Fibroblast of peridontal ligament (primary cell): ENCODE measurements at regions not wholly inside any gene's neighbourhood (a gene's known extent, or its start where the extent isn't known, plus 50 kb on each side); places are given as distances from the start of the nearest gene placed in this dataset.

Experiments used
- DNase-seq: peaks from one replicate; pipeline ENCODE4 v3.0.0-alpha.2; 2010; ENCODE audit errors: extremely low read depth

DNA sequence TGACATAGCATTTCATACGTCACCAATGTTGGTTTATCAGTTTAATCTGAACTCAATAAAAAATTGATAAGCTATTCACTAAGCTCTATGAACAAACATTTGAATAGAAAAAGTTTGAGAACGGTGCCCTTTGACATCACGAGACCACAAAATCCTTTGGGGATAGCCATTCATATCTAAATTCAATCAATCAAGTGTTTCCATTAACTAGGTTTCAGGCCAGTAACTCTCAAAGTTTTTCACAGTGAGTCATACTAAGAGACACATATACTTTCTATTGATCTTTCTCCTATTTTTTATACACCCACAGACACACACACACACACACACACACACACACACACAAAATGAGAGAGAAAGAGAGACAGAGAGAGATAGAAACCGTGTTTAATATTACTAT is 235.4 kb upstream of the SNX7 start:
- no peak for DNase-seq

DNA sequence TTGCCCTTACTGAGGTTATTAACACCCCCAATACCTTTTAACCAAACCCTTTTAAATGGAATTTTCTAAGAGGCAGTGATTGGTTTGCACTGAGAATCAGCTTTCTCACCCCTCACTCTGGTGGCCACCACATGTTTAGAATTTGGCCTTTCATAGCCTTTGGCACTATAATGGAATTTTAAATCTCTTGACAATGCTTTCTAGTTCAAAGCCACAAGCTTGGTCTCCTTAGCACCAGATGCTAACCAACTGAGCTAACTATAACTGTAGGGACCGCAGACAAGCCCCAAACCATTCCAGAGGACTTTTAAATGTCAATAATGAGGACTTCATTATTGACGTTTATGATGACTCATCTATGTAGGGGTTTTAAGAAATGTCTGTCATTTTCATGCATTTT is 238.7 kb upstream of the SNX7 start:
- peak; percentile 77 for DNase-seq

DNA sequence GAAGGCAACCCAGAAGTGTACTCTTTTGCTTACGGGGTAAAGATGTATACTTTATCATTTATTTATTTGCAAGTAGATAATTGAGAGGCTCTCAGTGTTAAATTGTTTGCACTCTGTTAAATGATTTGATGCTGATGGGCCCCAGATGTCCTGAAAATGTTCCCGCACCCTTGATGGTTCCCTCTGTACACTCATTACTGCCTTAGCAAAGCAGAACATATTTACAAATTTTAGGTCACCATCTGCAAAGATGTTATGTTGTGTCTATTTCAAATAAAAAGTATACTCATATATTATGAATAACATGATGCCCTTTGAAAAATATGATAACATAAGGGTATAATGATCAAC is 240.5 kb upstream of the SNX7 start:
- DNase-seq: no peak

DNA sequence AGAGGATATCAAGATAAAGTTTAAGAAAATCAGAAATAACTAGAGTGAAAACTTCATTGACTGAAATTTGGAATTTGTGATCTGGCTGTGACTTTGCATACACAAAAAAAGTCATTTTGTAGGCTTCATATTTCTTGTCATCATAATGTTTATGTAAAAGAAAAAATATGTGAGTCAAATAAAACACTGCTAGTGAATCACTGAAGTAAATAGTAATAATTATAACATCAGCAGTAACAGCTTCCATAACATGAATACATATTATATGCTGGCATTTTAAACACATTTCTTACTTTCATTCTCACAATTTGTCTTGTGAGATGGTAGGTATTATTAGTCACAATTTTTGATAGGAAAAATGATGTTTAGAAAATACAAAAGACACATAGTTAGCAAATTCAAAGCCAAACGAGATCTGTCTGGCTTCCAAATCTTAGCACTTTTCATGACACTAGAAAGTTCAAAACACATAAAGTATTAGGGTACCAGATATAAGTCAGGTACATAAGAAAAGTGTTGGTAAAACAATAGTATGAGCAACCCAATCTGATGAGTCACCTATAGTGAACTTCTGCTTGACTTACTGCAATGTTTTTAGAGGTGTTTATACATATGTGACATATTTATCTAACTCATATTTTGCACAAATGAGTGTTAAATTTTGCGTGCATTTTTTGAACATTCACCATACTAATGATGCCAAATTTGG is 241.0 kb upstream of the SNX7 start:
- no peak for DNase-seq

DNA sequence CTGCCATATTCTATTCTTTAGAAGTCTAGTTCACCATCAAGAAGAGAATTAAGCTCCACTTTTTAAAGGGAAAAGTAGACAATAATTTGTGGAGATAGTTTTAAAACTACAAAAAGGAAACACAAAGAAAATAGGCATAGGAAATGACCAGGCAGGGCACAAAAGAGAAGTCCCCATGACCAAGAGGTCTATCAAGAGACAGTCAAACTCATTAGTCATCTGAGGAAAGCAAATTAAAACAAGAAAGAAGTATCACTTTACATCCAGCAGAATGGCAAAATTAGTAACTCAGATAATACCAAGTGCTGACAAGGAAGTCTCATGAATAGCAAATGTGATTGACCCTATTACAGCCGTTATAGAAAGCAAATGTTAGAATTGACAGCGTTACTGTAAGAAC is 243.7 kb upstream of the SNX7 start:
- no peak for DNase-seq

DNA sequence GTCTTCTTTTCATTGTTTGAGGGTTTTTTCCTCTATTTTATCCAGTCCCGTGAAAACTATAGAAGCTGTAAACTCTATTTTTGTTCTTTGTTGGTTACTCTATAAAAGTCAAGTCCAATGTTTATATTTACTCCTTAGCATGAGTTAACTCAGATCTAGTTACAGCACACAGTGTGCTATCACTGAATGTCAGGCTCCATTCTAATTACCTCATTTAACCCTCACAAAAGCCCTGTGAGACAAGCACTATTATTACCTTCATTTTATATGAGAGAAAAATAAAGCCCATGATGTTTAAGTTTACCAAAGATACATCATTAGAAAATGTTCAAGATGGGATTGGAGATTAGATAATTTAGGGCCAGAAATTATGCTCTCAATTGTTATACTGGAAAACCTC is 251.4 kb upstream of the SNX7 start:
- DNase-seq: no peak

DNA sequence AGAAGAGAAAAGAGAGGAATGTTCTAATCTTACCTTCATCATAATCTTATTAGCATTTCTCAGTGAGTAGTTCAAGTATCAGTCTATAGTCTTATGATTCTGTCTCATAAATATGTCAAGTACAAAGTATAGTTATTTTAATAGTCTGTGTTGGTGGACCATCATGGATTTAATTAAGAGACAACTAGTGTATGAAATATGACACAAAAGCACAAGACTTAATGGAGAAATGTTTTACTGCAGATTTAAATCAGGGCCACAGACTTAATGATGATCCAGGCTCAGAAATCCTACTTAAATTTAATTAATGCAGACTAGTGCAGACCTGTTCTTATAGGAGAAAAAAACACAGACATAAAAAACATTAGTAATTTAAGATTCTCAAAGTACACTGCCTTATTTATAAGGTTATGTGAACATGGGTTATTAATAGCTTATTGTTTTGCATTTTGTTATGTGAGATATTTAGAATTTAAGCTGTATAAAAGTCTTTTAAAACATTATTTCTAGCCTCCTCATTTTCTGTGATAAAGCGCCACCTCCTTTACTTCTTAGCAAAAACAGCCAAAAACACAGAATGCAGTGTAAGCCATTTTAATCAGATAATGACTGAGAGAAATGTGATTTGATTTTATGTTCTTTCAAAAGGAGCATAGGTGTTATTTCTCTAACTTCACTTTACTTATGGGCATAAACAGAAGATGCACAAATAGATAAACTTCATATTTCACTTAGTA is 255.0 kb upstream of the SNX7 start:
- no peak for DNase-seq

DNA sequence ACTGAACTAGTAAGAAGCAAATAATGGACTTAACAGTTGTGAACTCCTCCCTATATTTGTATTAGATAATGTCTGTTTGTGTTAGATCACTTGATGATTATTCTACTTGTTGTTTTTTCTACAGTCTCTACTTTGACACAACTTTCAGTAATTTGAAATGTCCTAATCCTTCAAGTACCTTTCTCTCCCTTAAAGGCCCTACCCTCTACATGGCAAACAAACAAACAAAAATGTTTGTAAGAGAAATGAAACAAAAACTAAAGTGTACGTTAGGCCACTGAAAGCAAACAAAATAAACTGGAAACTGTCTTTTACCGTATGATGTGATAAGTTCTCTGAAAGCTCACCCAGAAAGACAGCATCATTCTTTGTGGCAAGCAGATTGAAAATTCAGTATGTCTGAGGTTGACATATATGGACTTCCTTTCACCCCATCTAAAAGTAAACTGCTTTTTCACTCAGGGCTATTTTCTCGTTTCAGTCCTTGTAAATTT is 255.9 kb upstream of the SNX7 start:
- no peak for DNase-seq

DNA sequence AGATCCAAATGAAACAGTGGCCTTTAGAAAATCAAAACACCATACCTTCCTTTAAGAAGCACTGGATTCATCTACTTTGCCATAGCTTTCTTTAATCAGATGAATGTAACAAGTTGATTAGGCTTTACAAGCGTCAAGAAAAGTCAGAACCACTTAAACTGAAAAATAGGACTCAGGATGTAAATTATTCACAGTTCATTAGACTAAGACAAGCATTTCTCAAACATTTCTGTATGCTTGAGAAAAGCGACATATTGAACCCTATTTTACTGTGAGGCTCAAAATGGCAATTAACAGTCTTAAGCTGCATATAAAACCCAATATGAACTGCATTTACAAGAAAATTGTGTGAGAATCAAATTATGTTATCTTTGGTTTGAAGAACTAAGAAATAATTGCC is 256.7 kb upstream of the SNX7 start:
- no peak for DNase-seq

DNA sequence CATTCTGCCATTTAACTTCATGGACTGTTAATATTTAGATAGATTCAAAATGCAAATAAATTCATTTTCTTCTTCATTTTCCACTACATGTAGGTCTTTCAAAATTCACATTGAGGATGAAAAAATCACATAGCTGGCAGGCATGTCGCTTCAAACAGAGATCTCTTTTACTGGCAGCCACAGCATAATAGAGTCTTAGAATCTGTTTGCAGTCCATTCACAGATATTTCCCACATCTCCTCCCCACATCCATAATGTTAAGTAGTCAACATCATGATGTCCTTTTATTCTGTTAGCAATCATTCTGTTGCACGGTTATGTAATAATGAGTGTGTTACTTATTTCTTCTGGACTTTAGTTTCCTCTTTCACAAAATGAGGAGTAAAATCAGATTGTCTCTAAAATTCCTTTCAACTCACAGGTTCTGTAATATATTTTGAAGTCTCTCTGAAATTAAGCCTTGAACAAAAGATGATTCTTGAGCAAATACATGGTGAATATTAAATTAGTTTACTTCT is 257.5 kb upstream of the SNX7 start:
- DNase-seq: no peak

DNA sequence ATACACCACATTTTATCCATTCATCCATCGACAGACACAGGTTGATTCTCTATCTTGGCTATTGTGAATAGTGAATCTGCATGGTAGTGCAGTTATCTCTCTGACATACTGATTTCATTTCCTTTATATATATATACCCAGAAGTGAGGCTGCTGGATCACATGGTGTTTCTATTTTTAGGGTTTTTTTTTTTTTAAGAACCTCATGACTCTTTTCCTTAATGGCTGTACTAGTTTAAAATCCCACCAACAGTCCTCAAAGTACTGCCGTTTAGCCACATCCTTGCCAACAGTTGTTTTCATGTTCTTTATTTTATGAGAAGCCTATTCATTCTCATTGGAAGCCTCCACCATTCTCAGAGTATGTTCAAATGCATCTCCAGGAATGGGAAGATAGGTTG is 258.7 kb upstream of the SNX7 start:
- DNase-seq: no peak

DNA sequence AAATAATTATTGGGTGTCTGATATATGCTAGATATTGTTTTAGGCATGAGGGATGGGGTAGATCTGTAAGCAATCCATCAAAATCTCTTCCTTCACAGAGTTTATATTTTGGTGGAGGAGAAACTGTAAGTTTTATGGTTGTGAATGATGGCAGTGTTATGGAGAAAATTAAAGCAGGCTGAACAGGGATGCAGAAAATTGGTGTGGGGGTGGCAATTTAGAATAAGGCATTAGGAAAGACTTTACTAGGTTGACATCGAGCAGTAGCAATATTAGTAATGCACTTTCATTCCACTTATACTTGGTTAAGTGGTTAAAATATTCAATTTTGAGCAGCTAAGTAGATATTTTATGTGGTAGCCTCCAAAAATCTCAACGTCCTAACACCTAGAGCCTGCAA is 261.1 kb upstream of the SNX7 start:
- no peak for DNase-seq

DNA sequence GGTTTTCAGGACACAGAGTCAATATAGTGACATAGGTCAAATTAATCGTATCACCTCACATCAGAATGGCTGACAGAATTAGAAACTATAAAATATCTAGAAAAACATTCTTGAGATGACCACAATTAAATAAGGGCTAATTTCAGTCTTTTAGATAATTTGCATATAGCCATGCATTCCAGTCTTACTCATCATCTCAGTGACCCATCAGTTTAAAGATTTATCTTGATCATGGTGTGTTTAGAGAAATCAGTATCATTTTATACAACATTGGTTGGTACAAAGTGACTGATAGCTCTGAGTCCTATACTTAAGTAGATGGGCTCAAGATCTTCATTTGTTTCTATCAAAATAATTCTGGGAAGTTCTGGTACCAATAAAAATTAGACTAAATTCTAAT is 262.3 kb upstream of the SNX7 start:
- no peak for DNase-seq

DNA sequence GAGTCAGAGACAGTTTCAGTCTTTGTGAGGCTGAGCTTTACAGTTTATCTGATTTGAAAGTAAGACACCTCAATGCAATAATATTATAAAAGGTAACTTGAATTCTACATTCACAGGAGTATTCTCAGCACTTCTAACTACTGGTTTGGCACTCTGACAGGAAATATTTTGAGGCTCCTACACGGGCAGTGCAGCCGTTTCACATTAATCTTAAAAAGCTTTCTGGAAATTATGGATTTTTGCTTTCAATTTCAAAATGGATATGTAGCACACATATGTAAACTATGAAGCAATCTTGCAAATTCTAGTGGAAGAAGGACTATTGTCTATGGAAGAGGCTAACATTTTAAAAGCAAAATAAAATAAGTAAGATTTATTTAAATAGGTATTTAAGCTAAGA is 262.9 kb upstream of the SNX7 start:
- DNase-seq: peak; percentile 58

DNA sequence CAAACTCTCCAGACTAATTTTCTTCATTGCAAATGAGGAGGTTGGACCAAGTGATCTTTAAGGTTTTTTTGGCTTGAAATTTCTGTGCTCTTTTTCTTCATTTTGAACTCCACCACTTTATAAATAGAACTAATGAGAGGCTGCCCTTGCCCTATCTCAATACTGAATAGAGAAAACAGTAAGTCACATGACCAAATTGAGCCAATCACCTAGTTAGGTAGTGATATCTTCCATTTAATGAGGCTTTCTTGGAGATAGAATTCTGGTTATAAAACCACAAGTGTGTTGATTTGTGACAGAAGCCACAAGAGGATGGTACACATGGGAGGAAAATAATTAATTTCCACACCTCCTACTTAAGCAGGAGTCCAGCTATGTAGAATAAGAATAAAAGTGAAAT is 263.4 kb upstream of the SNX7 start:
- DNase-seq: peak; percentile 15

DNA sequence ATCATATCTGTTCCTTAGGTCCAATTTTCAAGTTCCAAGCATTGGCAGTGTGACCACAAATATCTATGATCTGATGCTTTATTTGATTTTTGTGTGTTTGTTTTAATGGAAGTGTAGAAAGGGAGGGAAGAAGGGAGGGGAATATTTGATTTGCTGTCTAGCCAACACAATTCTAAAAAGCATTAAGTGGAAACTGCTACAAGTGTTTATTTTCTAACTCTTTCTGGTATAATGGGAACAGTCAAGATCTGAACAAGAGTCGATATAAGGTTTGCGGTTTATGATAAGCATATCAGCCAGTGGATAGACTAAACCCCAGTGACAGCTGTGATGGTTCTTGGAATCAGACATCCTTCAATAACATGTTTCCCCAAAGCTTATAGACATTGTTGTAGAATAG is 267.8 kb upstream of the SNX7 start:
- DNase-seq: no peak

DNA sequence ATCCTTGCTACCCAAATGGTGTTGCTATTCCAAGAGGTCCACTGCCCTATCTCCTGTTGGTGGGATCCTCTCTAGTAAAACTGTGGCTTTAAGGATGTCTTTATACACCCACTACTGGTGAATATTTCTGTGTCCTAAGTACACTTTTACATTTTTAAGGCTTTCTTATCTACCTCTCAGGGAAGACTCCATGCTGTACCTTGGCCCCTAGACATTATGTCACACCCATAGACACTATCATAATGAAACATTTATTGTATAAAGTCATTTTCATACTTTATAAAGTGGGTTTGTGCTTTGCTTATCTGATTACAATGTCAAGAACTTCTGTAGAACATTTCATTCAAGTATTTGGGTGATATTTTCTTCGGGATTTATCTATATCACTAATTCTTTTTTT is 270.3 kb upstream of the SNX7 start:
- no peak for DNase-seq

DNA sequence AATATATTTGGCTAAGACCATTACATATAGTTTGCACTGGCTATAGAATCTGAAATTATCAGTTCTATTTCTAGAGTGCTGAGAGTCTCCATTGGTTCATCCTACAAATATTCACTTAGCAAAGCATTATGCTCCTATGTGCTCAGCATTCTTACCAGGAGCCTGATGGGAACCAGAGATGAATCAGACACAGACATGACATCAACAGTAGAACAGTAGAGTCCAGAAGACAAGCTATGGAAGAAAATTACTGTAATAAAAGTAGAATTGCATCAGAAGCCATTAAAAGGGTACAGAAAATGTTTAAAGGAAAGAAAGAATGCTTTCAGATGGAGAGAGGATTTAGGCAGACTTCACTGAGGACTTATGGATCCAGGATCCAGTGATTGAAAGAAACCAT is 271.7 kb upstream of the SNX7 start:
- DNase-seq: peak; percentile 84

DNA sequence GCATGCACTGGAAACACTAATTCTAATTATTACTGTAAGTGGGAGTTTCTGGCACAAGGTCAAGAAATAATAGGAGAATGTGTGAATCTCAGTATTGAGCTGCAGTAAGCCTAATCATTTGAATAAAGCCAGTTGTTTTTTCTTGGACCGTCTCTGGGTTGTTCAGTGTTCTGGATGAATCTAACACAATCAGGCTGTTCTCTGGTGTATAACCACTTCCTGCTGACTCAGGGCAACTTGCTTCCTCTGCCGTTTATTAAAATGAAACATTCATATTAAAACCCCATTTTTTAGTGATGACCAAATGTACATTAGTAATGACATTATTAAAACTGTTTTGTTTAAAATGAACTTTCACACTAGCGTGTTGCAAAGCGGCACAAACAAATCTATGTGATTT is 273.1 kb upstream of the SNX7 start:
- DNase-seq: peak; percentile 72

DNA sequence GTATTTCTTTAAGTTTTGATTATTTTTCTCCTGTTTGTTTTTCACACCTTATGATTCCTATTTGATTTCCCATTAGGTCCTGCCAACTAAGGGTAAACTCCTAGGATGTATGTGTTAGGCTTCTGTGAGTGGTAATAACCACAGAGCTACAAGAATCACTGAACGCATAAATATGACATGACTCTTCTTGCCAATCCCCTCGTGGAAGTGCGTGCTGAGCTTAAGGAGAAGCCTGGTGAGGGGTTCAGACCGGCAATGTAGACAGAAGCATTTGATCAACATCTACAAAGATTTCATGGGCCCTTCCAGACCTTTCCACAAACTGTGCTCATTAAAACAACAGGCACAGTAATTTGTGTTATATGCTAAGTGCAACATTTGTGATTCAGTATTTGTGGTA is 273.8 kb upstream of the SNX7 start:
- no peak for DNase-seq

DNA sequence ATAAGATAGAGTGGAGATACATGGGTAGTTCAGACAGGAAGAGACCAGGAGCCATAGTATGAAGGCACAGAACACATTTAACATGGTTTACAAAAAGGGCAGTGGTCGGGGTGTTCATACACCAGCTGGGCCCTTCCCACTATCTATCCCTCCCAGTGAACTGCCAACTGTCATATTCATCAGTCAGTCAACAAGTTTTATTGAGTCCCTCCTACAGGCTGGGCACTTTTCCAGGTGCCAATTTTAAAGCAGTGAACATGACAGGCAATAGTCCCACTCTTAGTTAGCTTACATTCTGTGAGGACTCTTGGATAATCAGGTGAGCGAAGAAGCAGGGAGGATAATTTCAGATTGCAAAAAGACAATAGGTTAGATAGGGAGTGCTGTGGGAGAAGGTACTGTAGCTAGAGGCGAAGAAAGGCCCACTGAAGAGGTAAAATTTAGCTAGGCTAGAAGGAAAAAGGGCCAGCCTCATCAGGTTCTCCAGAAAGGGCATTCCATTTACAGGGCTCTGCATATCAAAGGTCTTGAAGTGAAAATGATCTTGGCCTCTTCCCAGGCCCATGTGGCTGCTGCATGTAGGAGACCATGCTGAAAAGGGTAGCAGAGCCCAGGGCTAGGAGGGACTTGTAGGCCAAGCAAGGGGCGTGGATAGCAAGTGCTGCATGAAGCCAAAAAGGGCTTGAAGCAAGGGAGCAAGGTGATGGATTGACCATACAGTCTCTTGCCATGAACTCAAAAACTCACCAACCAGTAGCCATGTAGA is 274.7 kb upstream of the SNX7 start:
- DNase-seq: no peak

DNA sequence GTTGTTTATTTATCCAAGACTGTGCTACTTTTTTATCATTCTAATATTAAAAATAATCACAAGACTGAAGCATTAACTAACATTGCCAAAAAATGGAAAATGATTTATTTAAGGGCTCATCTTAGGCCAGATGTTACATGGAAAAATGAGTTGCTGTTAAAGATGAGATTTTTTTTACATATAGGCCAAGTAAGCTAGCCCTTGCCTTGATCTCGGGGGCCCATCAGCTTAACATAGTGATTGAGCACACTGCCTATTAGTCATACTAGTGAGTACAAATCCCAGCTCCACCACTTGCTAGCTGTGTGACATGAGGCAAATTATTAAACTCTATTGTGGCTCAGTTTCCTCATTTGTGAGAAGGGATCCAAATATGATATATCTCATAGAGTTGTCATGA is 275.9 kb upstream of the SNX7 start:
- no peak for DNase-seq
